HUDEP-2 (cell line): ENCODE measurements at regions not wholly inside any gene's neighbourhood (a gene's known extent, or its start where the extent isn't known, plus 50 kb on each side); places are given as distances from the start of the nearest gene placed in this dataset.

Experiments
- DNase-seq, 76 experiments: peaks; one replicate each; lab custom pipeline; 2025; ENCODE audit not compliant: unreplicated experiment in 76 of 76; lab: John Stamatoyannopoulos, UW

GRCh38 chr1:208818770-208819445 is 574.7 kb upstream of the PLXNA2 start:
- DNase-seq, result no peak

GRCh38 chr1:208820580-208821212 is 576.5 kb upstream of the PLXNA2 start:
- no peak for DNase-seq

GRCh38 chr1:208821939-208822338 is 577.8 kb upstream of the PLXNA2 start:
- no peak for DNase-seq

GRCh38 chr1:208825300-208825699 is 581.1 kb upstream of the PLXNA2 start:
- no peak for DNase-seq

GRCh38 chr1:208829595-208829994 is 585.4 kb upstream of the PLXNA2 start:
- DNase-seq, result no peak

GRCh38 chr1:208834381-208835096 is 590.4 kb upstream of the PLXNA2 start:
- no peak for DNase-seq

- DNase-seq, result no peak
Observed at GRCh38 chr1:208835097-208835463, 590.9 kb upstream of the PLXNA2 start.

GRCh38 chr1:208835781-208836180 is 591.6 kb upstream of the PLXNA2 start:
- DNase-seq, result no peak

- no peak for DNase-seq
Observed at GRCh38 chr1:208837242-208837641, 593.1 kb upstream of the PLXNA2 start.

- DNase-seq, result no peak
Observed at GRCh38 chr1:208841436-208841835, 597.3 kb upstream of the PLXNA2 start.

GRCh38 chr1:208842451-208842850 is 598.3 kb upstream of the PLXNA2 start:
- no peak for DNase-seq

GRCh38 chr1:208844158-208844557 is 600.0 kb upstream of the PLXNA2 start:
- DNase-seq, result no peak

- no peak for DNase-seq
Observed at GRCh38 chr1:208848854-208849253, 604.7 kb upstream of the PLXNA2 start.

- DNase-seq, result no peak
Observed at GRCh38 chr1:208850442-208850841, 606.3 kb upstream of the PLXNA2 start.

GRCh38 chr1:208851366-208851765 is 607.2 kb upstream of the PLXNA2 start:
- DNase-seq, result no peak

- DNase-seq, result no peak
Observed at GRCh38 chr1:208852911-208853310, 608.7 kb upstream of the PLXNA2 start.

GRCh38 chr1:208855403-208855802 is 611.2 kb upstream of the PLXNA2 start:
- DNase-seq, result no peak

GRCh38 chr1:208857465-208857864 is 613.3 kb upstream of the PLXNA2 start:
- no peak for DNase-seq

GRCh38 chr1:208858738-208859137 is 614.6 kb upstream of the PLXNA2 start:
- no peak for DNase-seq

- no peak for DNase-seq
Observed at GRCh38 chr1:208864366-208864965, 620.3 kb upstream of the PLXNA2 start.

- DNase-seq, result no peak
Observed at GRCh38 chr1:208866386-208866955, 622.3 kb upstream of the PLXNA2 start.
